Activated CD8-positive, alpha-beta T cell treated with anti-CD3 and anti-CD28 coated beads for 36 hours (primary cell): ENCODE measurements at regions not wholly inside any gene's neighbourhood (a gene's known extent, or its start where the extent isn't known, plus 50 kb on each side); places are given as distances from the start of the nearest gene placed in this dataset.
A peak's percentile ranks its signal among the peaks of the same experiment; 100 is the strongest.

Experiments used
- ATAC-seq: fragments of 200-7000 bp; cut with Tn5 transposase; one replicate; pipeline ENCODE4 v1.10.0; 2021; ENCODE audit warnings: mild to moderate bottlenecking, moderate library complexity
- CTCF ChIA-PET: fragments of 350-600 bp; sonication (Branson Sonifier 250); formaldehyde crosslinking; loops from one replicate; lab custom pipeline; 2021; ENCODE audit warnings: antibody characterized with exemption; lab: Charles Lee
- POLR2A ChIA-PET: fragments of 350-600 bp; sonication (Branson Sonifier 250); formaldehyde crosslinking; loops from one replicate; lab custom pipeline; 2021; ENCODE audit warnings: antibody characterized with exemption; lab: Charles Lee
- DNase-seq: peaks from one replicate; pipeline ENCODE4 v3.0.0-alpha.2; 2020
- H3K27ac Mint-ChIP-seq: one replicate; pipeline ENCODE4 v1.8.0; 2021; ENCODE audit warnings: mild to moderate bottlenecking, mixed read lengths
- H3K27me3 Mint-ChIP-seq: one replicate; pipeline ENCODE4 v1.8.0; 2021; ENCODE audit warnings: mixed read lengths
- H3K36me3 Mint-ChIP-seq: one replicate; pipeline ENCODE4 v1.8.0; 2021; ENCODE audit warnings: low read depth, mixed read lengths
- H3K4me1 Mint-ChIP-seq: one replicate; pipeline ENCODE4 v1.8.0; 2021; ENCODE audit warnings: low read depth, mixed read lengths
- H3K4me3 Mint-ChIP-seq: one replicate; pipeline ENCODE4 v1.8.0; 2021; ENCODE audit warnings: mild to moderate bottlenecking, moderate library complexity, mixed read lengths
- H3K9me3 Mint-ChIP-seq: one replicate; pipeline ENCODE4 v1.8.0; 2021; ENCODE audit warnings: mixed read lengths
- intact Hi-C: fragments of 100-400 bp; cut with micrococcal nuclease; formaldehyde crosslinking; loops from one replicate; pipeline ENCODE4 v1.10.0; 2022
- TF ChIP-seq, protein P1 (sequence below): fragments of 200-600 bp; IDR thresholded peaks from one replicate; pipeline ENCODE4 v1.8.0; 2022; ENCODE audit warnings: antibody characterized with exemption, mild to moderate bottlenecking

DNA sequence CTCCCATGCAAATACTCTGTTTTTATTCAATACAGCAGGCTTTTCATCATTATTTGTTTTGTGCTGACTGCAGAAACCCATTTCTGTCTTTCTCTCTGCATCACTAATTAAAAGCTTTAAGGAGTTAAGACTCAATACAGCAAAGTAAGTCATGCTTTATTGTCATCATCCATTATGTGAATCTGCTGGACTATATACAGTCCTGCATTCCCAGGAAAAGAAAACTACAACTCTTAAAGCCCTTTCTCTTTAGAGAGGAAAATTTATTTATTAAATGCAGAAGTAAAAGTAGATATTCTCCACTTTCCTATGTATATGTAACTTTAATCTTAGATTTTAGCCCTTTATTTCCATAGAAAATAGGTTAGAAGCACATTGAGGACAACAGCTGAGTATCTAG lies 706.6 kb upstream of the RGMB start:
- POLR2A ChIA-PET: no interaction called here

DNA sequence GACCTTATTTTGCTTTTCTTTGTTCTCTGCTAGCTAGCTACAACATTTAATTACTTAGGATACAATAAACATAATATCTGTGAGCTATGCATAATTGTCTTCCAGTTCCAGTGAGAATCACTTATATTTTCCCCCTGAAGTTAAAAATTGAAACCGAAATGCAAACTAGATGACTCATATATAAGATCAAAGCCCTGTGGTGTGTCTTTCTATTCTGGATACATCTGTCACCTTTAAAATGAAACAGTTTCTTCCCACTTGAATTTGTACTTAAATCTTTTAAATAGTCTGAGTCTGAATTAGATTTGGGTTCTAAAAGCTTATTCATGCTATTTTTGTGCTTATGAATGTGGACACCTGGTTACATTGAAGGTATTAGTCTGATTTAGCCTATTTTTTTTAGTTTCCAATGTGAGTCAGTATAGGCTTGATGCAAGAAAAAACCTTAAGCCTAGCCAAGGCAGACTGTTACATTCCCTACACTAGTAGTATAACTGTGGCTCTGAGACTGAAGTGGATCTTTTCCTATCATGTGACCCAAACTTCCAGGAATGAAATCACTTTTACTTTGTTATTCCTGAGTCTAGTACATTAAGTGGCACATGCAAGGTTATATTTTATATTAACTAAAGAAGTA lies 703.5 kb upstream of the RGMB start:
- CTCF ChIA-PET: no interaction called here
- Mint-ChIP-seq H3K27ac (no peak overlapping the region), H3K4me1 (peaks cover 8% of the 10 kb centered on the region), H3K27me3 (no peaks in the 10 kb centered on the region), H3K9me3 (no peaks in the 10 kb centered on the region), H3K36me3 (no peaks in the 10 kb centered on the region), H3K4me3 (no peak overlapping the region)
- no peak for DNase-seq
- TF ChIP-seq, protein P1, sequence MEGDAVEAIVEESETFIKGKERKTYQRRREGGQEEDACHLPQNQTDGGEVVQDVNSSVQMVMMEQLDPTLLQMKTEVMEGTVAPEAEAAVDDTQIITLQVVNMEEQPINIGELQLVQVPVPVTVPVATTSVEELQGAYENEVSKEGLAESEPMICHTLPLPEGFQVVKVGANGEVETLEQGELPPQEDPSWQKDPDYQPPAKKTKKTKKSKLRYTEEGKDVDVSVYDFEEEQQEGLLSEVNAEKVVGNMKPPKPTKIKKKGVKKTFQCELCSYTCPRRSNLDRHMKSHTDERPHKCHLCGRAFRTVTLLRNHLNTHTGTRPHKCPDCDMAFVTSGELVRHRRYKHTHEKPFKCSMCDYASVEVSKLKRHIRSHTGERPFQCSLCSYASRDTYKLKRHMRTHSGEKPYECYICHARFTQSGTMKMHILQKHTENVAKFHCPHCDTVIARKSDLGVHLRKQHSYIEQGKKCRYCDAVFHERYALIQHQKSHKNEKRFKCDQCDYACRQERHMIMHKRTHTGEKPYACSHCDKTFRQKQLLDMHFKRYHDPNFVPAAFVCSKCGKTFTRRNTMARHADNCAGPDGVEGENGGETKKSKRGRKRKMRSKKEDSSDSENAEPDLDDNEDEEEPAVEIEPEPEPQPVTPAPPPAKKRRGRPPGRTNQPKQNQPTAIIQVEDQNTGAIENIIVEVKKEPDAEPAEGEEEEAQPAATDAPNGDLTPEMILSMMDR: no peak
- POLR2A ChIA-PET: no interaction called here
- peak; percentile 70 for ATAC-seq
- intact Hi-C loops: no loop called here

More for the DNA sequence above, 706.6 kb upstream of the RGMB start:
- H3K36me3 Mint-ChIP-seq: no peaks in the 10 kb centered on the region
- peaks cover 8% of the 10 kb centered on the region for H3K4me1 Mint-ChIP-seq
- no peaks in the 10 kb centered on the region for H3K9me3 Mint-ChIP-seq
- no peak overlapping the region for H3K27ac Mint-ChIP-seq
- CTCF ChIA-PET: no interaction called here
- TF ChIP-seq, protein P1: no peak
- H3K4me3 Mint-ChIP-seq: no peak overlapping the region
- DNase-seq: no peak
- no peak for ATAC-seq
- H3K27me3 Mint-ChIP-seq: no peaks in the 10 kb centered on the region
- intact Hi-C loops: no loop called here

DNA sequence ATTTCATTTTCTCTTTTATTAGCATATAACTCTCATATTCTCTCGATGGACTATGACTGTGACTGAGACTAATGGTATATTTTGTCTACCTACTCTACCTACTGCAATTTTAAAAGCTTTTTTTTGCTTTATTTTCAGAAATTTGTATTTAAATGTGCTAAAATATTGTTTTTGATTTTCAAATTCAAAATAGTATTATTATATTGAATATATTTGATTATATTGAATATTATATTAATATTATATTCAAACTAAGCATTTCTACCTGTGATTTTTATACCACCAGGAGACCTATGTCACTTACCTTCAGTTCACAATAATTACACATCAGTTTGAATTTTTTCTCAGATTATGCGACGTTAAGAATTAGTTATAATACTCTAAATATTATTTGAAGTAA lies 700.5 kb upstream of the RGMB start:
- ChIA-PET POLR2A (no interaction called here), CTCF (no interaction called here)
- H3K4me1 Mint-ChIP-seq: peaks cover 8% of the 10 kb centered on the region
- ATAC-seq: no peak
- no peak for DNase-seq
- no peaks in the 10 kb centered on the region for H3K36me3 Mint-ChIP-seq
- TF ChIP-seq, protein P1: no peak
- no peak overlapping the region for H3K27ac Mint-ChIP-seq
- no peaks in the 10 kb centered on the region for H3K27me3 Mint-ChIP-seq
- H3K4me3 Mint-ChIP-seq: no peak overlapping the region
- H3K9me3 Mint-ChIP-seq: no peaks in the 10 kb centered on the region
- intact Hi-C loops: no loop called here

DNA sequence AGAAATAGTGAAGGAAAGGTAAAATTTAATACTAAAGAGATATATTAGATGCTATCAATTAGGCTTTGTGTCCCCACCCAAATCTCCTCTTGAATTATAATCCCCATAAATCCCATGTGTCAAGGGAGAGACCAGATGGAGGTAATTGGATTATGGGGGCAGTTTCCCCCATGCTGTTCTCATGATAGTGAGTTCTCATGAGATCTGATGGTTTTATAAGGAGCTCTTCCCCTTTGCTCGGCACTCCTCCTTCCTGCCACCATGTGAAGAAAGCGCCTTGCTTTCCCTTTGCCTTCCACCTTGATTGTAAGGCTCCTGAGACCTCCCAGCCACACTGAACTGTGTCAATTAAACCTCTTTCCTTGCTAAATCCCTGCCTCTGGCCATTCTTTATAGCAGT lies 697.0 kb upstream of the RGMB start:
- Mint-ChIP-seq H3K4me3 (no peak overlapping the region), H3K27me3 (no peaks in the 10 kb centered on the region), H3K27ac (no peak overlapping the region), H3K4me1 (no peaks in the 10 kb centered on the region), H3K36me3 (no peaks in the 10 kb centered on the region), H3K9me3 (no peaks in the 10 kb centered on the region)
- ATAC-seq: no peak
- TF ChIP-seq, protein P1: no peak
- ChIA-PET CTCF (no interaction called here), POLR2A (no interaction called here)
- intact Hi-C loops: no loop called here
- no peak for DNase-seq

DNA sequence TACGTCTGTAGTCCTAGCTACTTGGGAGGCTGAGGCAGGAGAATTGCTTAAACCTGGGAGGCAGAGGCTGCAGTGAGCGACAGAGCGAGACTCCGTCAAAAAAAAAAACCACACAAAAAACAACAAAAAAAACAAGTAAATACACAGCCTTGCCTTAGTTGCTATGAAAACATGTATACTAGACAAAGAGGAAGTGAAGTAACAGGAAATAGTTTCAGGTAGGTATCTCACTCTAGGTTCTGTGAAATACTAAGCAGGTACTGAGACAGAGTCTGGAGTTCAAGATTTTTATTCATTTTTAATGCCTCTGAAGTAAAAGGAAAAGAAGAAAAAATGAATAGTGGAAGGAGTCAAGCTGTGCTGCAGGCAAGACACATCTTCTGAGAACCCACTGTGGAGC lies 687.9 kb upstream of the RGMB start:
- DNase-seq (no peak), ATAC-seq (no peak)
- TF ChIP-seq, protein P1: no peak
- Mint-ChIP-seq H3K9me3 (no peaks in the 10 kb centered on the region), H3K4me3 (no peak overlapping the region), H3K27ac (no peak overlapping the region), H3K27me3 (no peaks in the 10 kb centered on the region), H3K4me1 (no peaks in the 10 kb centered on the region), H3K36me3 (no peaks in the 10 kb centered on the region)
- ChIA-PET POLR2A (no interaction called here), CTCF (no interaction called here)
- intact Hi-C loops: no loop called here
